Smooth muscle cell (in vitro differentiated cells): ENCODE measurements at regions not wholly inside any gene's neighbourhood (a gene's known extent, or its start where the extent isn't known, plus 50 kb on each side); places are given as distances from the start of the nearest gene placed in this dataset.
A peak's percentile ranks its signal among the peaks of the same experiment; 100 is the strongest.

Experiments
- DNase-seq: peaks from one replicate; lab custom pipeline; 2025; ENCODE audit not compliant: unreplicated experiment; lab: John Stamatoyannopoulos, UW
- H2AFZ ChIP-seq: fragments of 200-600 bp; sonication (generic); 2 replicates; pipeline ENCODE4 v1.6.0; 2016; ENCODE audit warnings: antibody characterized with exemption, low read depth, mild to moderate bottlenecking
- H3F3A ChIP-seq: fragments of 200-600 bp; sonication (generic); 2 replicates; pipeline ENCODE4 v1.6.0; 2017; ENCODE audit warnings: antibody characterized with exemption, low read depth
- H3K27ac ChIP-seq: fragments of 200-600 bp; sonication (generic); 2 replicates; pipeline ENCODE4 v1.5.1; 2016; ENCODE audit warnings: low read depth, mild to moderate bottlenecking
- H3K27me3 ChIP-seq: fragments of 200-600 bp; sonication (generic); 2 replicates; pipeline ENCODE4 v1.6.1; 2016; ENCODE audit warnings: low read depth, mild to moderate bottlenecking
- H3K36me3 ChIP-seq: fragments of 200-600 bp; sonication (generic); 2 replicates; pipeline ENCODE4 v1.5.1; 2016; ENCODE audit warnings: low read depth
- H3K4me1 ChIP-seq: fragments of 200-600 bp; sonication (generic); 2 replicates; pipeline ENCODE4 v1.5.1; 2016; ENCODE audit warnings: low read depth
- H3K4me2 ChIP-seq: fragments of 200-600 bp; sonication (generic); 2 replicates; pipeline ENCODE4 v1.6.0; 2016; ENCODE audit warnings: mild to moderate bottlenecking
- H3K4me3 ChIP-seq: fragments of 200-600 bp; sonication (generic); 2 replicates; pipeline ENCODE4 v1.5.1; 2016; ENCODE audit warnings: mild to moderate bottlenecking
- H3K79me2 ChIP-seq: fragments of 200-600 bp; sonication (generic); 2 replicates; pipeline ENCODE4 v1.6.0; 2016; ENCODE audit warnings: low read depth, mild to moderate bottlenecking
- H3K9ac ChIP-seq: fragments of 200-600 bp; sonication (generic); 2 replicates; pipeline ENCODE4 v1.6.0; 2016; ENCODE audit warnings: low read depth
- H3K9me3 ChIP-seq: fragments of 200-600 bp; sonication (generic); replicated peaks from 2 replicates; pipeline ENCODE4 v1.5.1; 2016; ENCODE audit warnings: low read depth
- H4K20me1 ChIP-seq: fragments of 200-600 bp; sonication (generic); 2 replicates; pipeline ENCODE4 v1.6.0; 2016; ENCODE audit warnings: low read depth
- CTCF ChIP-seq: fragments of 200-600 bp; sonication (generic); IDR thresholded peaks from 2 replicates; pipeline ENCODE4 v1.5.1; 2017; ENCODE audit warnings: borderline replicate concordance, mild to moderate bottlenecking, antibody characterized with exemption; ENCODE audit not compliant: insufficient read depth, poor library complexity, severe bottlenecking
- WGBS: methylation state at CpG from one replicate; pipeline ENCODE4 v1.1.7; 2016; ENCODE audit warnings: low lambda C conversion rate; 5-methylcytosine and 5-hydroxymethylcytosine counted together

GRCh38 chr2:180416627-180417026, 409.5 kb upstream of the CWC22 start:
- Histone ChIP-seq H3K36me3 (no peaks in the 10 kb centered on the region), H2AFZ (no peak overlapping the region), H3F3A (no peaks in the 10 kb centered on the region), H3K4me1 (no peaks in the 10 kb centered on the region), H3K27ac (no peak overlapping the region), H3K9me3 (no peaks in the 10 kb centered on the region), H3K4me3 (no peak overlapping the region), H3K27me3 (no peaks in the 10 kb centered on the region), H4K20me1 (no peaks in the 10 kb centered on the region), H3K79me2 (no peaks in the 10 kb centered on the region), H3K9ac (no peak overlapping the region), H3K4me2 (no peak overlapping the region)
- TF ChIP-seq CTCF, result no peak
- 86% methylated on average over 6 of the region's 6 CpGs for WGBS
- DNase-seq, result no peak

GRCh38 chr2:180413336-180413735, 406.2 kb upstream of the CWC22 start:
- no peaks in the 10 kb centered on the region for H3K27me3 ChIP-seq
- no peak overlapping the region for H3K9ac ChIP-seq
- H4K20me1 ChIP-seq, result no peaks in the 10 kb centered on the region
- no peaks in the 10 kb centered on the region for H3K36me3 ChIP-seq
- no peaks in the 10 kb centered on the region for H3K9me3 ChIP-seq
- no peak overlapping the region for H2AFZ ChIP-seq
- H3K4me3 ChIP-seq, result no peak overlapping the region
- no peak for TF ChIP-seq CTCF
- H3K27ac ChIP-seq, result no peak overlapping the region
- WGBS, result 100% methylated on average over 2 of the region's 2 CpGs
- DNase-seq, result no peak
- H3K79me2 ChIP-seq, result no peaks in the 10 kb centered on the region
- H3F3A ChIP-seq, result no peaks in the 10 kb centered on the region
- no peaks in the 10 kb centered on the region for H3K4me1 ChIP-seq
- H3K4me2 ChIP-seq, result no peak overlapping the region

GRCh38 chr2:180412219-180412618, 405.1 kb upstream of the CWC22 start:
- no peak for DNase-seq
- WGBS, result 75% methylated on average over 4 of the region's 4 CpGs
- Histone ChIP-seq H3K27me3 (no peaks in the 10 kb centered on the region), H2AFZ (peak overlapping the region; percentile 70), H4K20me1 (no peaks in the 10 kb centered on the region), H3K9ac (no peak overlapping the region), H3K27ac (no peak overlapping the region), H3K79me2 (no peaks in the 10 kb centered on the region), H3K9me3 (no peaks in the 10 kb centered on the region), H3K4me1 (no peaks in the 10 kb centered on the region), H3K4me2 (no peak overlapping the region), H3F3A (no peaks in the 10 kb centered on the region), H3K4me3 (no peak overlapping the region), H3K36me3 (no peaks in the 10 kb centered on the region)
- no peak for TF ChIP-seq CTCF

GRCh38 chr2:180411661-180412060, 404.6 kb upstream of the CWC22 start:
- WGBS, result 38% methylated on average over 5 of the region's 5 CpGs
- no peak for TF ChIP-seq CTCF
- Histone ChIP-seq H3K4me2 (peak overlapping the region; percentile 6), H3K9me3 (no peaks in the 10 kb centered on the region), H3K4me1 (peaks cover under 1% of the 10 kb centered on the region), H2AFZ (peak overlapping the region; percentile 70), H4K20me1 (no peaks in the 10 kb centered on the region), H3K79me2 (no peaks in the 10 kb centered on the region), H3K9ac (no peak overlapping the region), H3F3A (no peaks in the 10 kb centered on the region), H3K27ac (no peak overlapping the region), H3K27me3 (no peaks in the 10 kb centered on the region), H3K4me3 (no peak overlapping the region), H3K36me3 (no peaks in the 10 kb centered on the region)
- no peak for DNase-seq
